A673 (cell line): ENCODE measurements at regions not wholly inside any gene's neighbourhood (a gene's known extent, or its start where the extent isn't known, plus 50 kb on each side); places are given as distances from the start of the nearest gene placed in this dataset.

Experiments
- BruUV-seq: library from RNA; stranded (reverse); fragments of 400-500 nt; replicated peaks from 2 replicates; lab custom pipeline; 2021; lab: Mats Ljungman, UMichigan
- CTCF ChIA-PET: fragments of 300-600 bp; sonication (Branson Sonifier 250); formaldehyde crosslinking; loops from one replicate; lab custom pipeline; 2022; ENCODE audit warnings: antibody characterized with exemption; lab: Charles Lee
- POLR2A ChIA-PET: fragments of 300-600 bp; sonication (Branson Sonifier 250); formaldehyde crosslinking; loops from one replicate; lab custom pipeline; 2022; ENCODE audit warnings: antibody characterized with exemption; ENCODE audit not compliant: low non-redundant PET; lab: Charles Lee
- DNase-seq: peaks from one replicate; pipeline ENCODE4 v3.0.0-alpha.2; 2015; ENCODE audit warnings: low spot score
- H3K27ac ChIP-seq: fragments of 200-600 bp; sonication (generic); 2 replicates; pipeline ENCODE4 v1.5.1; 2016; ENCODE audit warnings: mixed run types, low read depth, mild to moderate bottlenecking, mixed read lengths, antibody characterized with exemption, low read length; ENCODE audit not compliant: poor library complexity, severe bottlenecking
- H3K27me3 ChIP-seq: fragments of 200-600 bp; sonication (generic); replicated peaks from 2 replicates; pipeline ENCODE4 v1.6.1; 2017; ENCODE audit warnings: mixed run types, low read depth, mild to moderate bottlenecking, mixed read lengths, antibody characterized with exemption, low read length; ENCODE audit not compliant: insufficient read depth, poor library complexity
- H3K36me3 ChIP-seq: fragments of 200-600 bp; sonication (generic); 2 replicates; pipeline ENCODE4 v1.6.1; 2016; ENCODE audit warnings: mixed run types, mild to moderate bottlenecking, mixed read lengths, antibody characterized with exemption, low read length; ENCODE audit not compliant: insufficient read depth, poor library complexity, severe bottlenecking
- H3K4me1 ChIP-seq: fragments of 200-600 bp; sonication (generic); 2 replicates; pipeline ENCODE4 v1.6.1; 2017; ENCODE audit warnings: mixed run types, mild to moderate bottlenecking, mixed read lengths, antibody characterized with exemption, low read length; ENCODE audit not compliant: insufficient read depth, poor library complexity, severe bottlenecking
- H3K4me3 ChIP-seq: fragments of 200-600 bp; sonication (generic); 2 replicates; pipeline ENCODE4 v1.5.1; 2016; ENCODE audit warnings: low read depth, mixed run types, mild to moderate bottlenecking, mixed read lengths, low read length; ENCODE audit not compliant: poor library complexity, severe bottlenecking
- H3K9me3 ChIP-seq: fragments of 200-600 bp; sonication (generic); 2 replicates; pipeline ENCODE4 v1.6.1; 2016; ENCODE audit warnings: mixed run types, low read depth, mild to moderate bottlenecking, mixed read lengths, antibody characterized with exemption, low read length; ENCODE audit not compliant: poor library complexity, severe bottlenecking
- EZH2 ChIP-seq: fragments of 200-600 bp; sonication (generic); IDR thresholded peaks from 2 replicates; pipeline ENCODE4 v1.6.1; 2017; ENCODE audit warnings: borderline replicate concordance, low read depth, mild to moderate bottlenecking, mixed read lengths, antibody characterized with exemption, low read length; ENCODE audit not compliant: poor library complexity, severe bottlenecking
- intact Hi-C: fragments of 100-400 bp; cut with micrococcal nuclease; formaldehyde crosslinking; loops from one replicate; pipeline ENCODE4 v1.10.0; 2022; ENCODE audit not compliant: unreplicated experiment
- TF ChIP-seq, protein P1 (sequence below): fragments of 300-800, 200-600 bp; sonication (generic); conservative IDR thresholded peaks from 2 replicates; pipeline ENCODE4 v1.5.1; 2017; ENCODE audit warnings: low read depth, mild to moderate bottlenecking, antibody characterized with exemption, low read length, moderate library complexity, mixed read lengths

DNA sequence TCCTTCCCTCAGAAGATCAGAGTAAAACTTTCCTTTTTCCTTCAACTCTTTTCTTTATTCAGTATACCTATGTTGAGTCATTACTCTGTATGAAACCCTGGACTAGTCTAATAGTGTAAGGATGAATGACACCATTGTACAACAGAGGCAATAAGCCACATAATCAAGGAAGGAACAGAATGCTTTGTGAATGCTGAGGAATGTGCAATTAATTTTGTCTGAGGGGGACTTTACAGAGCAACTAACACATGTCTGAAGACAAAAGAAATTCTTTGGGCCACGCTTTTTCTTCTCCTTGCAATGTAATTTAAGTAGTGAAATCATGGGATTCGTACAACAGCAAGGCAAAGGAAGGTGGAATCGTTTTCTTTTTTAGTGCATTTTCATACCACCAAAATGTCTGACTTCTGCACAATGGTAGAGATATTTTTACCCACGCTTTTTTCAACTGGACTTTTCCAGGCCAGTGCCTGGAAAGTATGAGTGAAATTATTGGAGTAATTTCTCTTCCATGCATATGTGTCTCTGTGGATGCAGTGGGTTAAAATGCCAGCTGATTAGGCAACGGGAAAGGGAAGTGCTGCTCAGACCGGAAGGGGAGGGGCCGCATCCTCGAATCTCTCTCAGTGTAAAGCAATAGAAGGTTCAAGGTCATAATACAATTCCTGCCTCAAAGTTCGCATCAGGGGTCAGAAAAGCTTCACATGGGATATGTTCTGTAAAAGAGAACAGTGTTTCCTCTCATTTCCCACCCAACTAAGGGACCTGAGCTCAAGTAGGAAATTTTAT lies 89.9 kb upstream of the MTHFD1L start:
- Histone ChIP-seq H3K4me1 (peaks cover 9% of the 10 kb centered on the region), H3K9me3 (peaks cover 10% of the 10 kb centered on the region), H3K36me3 (no peaks in the 10 kb centered on the region), H3K4me3 (no peak overlapping the region), H3K27ac (no peak overlapping the region), H3K27me3 (no peaks in the 10 kb centered on the region)
- ChIA-PET CTCF (no interaction called here), POLR2A (no interaction called here)
- peak; percentile 21 for DNase-seq
- intact Hi-C loops, result no loop called here
- no peak for TF ChIP-seq EZH2
- TF ChIP-seq, protein P1, sequence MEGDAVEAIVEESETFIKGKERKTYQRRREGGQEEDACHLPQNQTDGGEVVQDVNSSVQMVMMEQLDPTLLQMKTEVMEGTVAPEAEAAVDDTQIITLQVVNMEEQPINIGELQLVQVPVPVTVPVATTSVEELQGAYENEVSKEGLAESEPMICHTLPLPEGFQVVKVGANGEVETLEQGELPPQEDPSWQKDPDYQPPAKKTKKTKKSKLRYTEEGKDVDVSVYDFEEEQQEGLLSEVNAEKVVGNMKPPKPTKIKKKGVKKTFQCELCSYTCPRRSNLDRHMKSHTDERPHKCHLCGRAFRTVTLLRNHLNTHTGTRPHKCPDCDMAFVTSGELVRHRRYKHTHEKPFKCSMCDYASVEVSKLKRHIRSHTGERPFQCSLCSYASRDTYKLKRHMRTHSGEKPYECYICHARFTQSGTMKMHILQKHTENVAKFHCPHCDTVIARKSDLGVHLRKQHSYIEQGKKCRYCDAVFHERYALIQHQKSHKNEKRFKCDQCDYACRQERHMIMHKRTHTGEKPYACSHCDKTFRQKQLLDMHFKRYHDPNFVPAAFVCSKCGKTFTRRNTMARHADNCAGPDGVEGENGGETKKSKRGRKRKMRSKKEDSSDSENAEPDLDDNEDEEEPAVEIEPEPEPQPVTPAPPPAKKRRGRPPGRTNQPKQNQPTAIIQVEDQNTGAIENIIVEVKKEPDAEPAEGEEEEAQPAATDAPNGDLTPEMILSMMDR, result no peak
- BruUV-seq, result no TSS peak

DNA sequence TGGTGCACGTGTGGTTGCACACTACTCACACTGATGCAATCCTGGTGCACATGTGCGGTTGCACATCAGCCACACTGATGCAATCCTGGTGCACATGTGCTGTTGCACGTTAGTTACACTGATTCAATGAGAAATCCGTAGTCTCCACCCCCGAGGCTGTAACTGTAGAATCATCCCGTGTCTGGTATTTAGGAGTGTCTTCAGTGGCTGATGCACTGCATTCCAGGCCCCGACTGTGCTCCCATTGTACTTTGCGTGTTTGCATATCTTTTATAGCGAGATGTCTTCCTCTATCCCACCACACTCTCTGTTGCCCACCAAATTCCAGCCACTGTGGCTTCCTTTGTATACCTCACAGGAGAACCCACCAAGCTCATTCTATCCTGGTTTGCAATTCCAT lies 87.8 kb upstream of the MTHFD1L start:
- Histone ChIP-seq H3K4me1 (peaks cover 9% of the 10 kb centered on the region), H3K36me3 (no peaks in the 10 kb centered on the region), H3K27me3 (no peaks in the 10 kb centered on the region), H3K4me3 (no peak overlapping the region), H3K27ac (no peak overlapping the region), H3K9me3 (peaks cover 10% of the 10 kb centered on the region)
- TF ChIP-seq EZH2, result no peak
- TF ChIP-seq, protein P1, result no peak
- ChIA-PET POLR2A (no interaction called here), CTCF (no interaction called here)
- no peak for DNase-seq
- intact Hi-C loops, result no loop called here
- BruUV-seq, result no TSS peak

DNA sequence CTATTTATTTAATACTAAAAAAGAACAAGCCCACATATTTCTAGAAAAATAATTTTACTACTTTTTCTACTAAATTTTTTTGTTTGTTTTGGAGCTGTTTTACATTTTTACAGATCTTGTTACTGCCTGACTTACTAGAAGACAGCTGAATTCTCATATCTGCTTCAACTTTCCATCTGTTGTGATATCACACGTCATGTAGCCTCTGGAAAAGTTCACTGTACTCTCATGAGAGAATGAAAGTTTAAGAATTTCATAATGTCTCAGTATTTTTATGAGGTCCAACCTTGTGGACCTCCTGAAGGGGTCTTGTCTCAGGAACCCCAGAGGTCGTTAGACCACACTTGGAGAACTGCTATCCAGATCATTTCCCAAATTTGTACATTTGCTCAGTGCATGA lies 81.7 kb upstream of the MTHFD1L start:
- Histone ChIP-seq H3K9me3 (no peaks in the 10 kb centered on the region), H3K36me3 (no peaks in the 10 kb centered on the region), H3K27ac (no peak overlapping the region), H3K4me3 (no peak overlapping the region), H3K4me1 (no peaks in the 10 kb centered on the region), H3K27me3 (no peaks in the 10 kb centered on the region)
- intact Hi-C loops, result no loop called here
- POLR2A ChIA-PET, result interaction anchor here (0.8 kb wide), 1 partner anchor 685 kb away, joined by 6 read pairs; no protein-coding TSS in a partner anchor
- CTCF ChIA-PET, result no interaction called here
- no peak for TF ChIP-seq EZH2
- TF ChIP-seq, protein P1, result no peak
- BruUV-seq, result no TSS peak
- DNase-seq, result no peak
